GM18909 (cell line): ENCODE measurements at regions not wholly inside any gene's neighbourhood (a gene's known extent, or its start where the extent isn't known, plus 50 kb on each side); places are given as distances from the start of the nearest gene placed in this dataset.
"Not testable (repeated sequence)": the region's sequence is repeated elsewhere in the genome, so short reads cannot be mapped to it uniquely, and the experiment has no call there.

Experiments used
- ATAC-seq: cut with Tn5 transposase; IDR thresholded peaks from one replicate; pipeline ENCODE4 v1.9.1; 2021; ENCODE audit warnings: mild to moderate bottlenecking; ENCODE audit not compliant: unreplicated experiment, poor library complexity

- ATAC-seq = no peak
Observed at GRCh38 chr6:66508433-66508832, 801.4 kb upstream of the EYS start.

GRCh38 chr6:66499851-66500250 lies 792.8 kb upstream of the EYS start:
- ATAC-seq = no peak

GRCh38 chr6:66496659-66497058 lies 789.6 kb upstream of the EYS start:
- no peak for ATAC-seq

- ATAC-seq = not testable (repeated sequence)
Observed at GRCh38 chr6:66494643-66495042, 787.6 kb upstream of the EYS start.

- no peak for ATAC-seq
Observed at GRCh38 chr6:66489269-66489987, 782.4 kb upstream of the EYS start.

GRCh38 chr6:66481216-66481615 lies 774.2 kb upstream of the EYS start:
- ATAC-seq = no peak

- no peak for ATAC-seq
Observed at GRCh38 chr6:66478705-66479104, 771.7 kb upstream of the EYS start.

GRCh38 chr6:66435321-66435720 lies 728.3 kb upstream of the EYS start:
- ATAC-seq = no peak

- ATAC-seq = no peak
Observed at GRCh38 chr6:66429210-66429609, 722.2 kb upstream of the EYS start.

GRCh38 chr6:66423047-66423446 lies 716.0 kb upstream of the EYS start:
- no peak for ATAC-seq

GRCh38 chr6:66421570-66421969 lies 714.5 kb upstream of the EYS start:
- ATAC-seq = no peak

- no peak for ATAC-seq
Observed at GRCh38 chr6:66418906-66419305, 711.9 kb upstream of the EYS start.

- ATAC-seq = no peak
Observed at GRCh38 chr6:66403966-66404365, 696.9 kb upstream of the EYS start.

GRCh38 chr6:66402873-66403272 lies 695.8 kb upstream of the EYS start:
- ATAC-seq = no peak

- ATAC-seq = no peak
Observed at GRCh38 chr6:66396549-66396948, 689.5 kb upstream of the EYS start.

- ATAC-seq = no peak
Observed at GRCh38 chr6:66396145-66396544, 689.1 kb upstream of the EYS start.

- ATAC-seq = no peak
Observed at GRCh38 chr6:66390393-66390792, 683.4 kb upstream of the EYS start.

- ATAC-seq = no peak
Observed at GRCh38 chr6:66376001-66376400, 669.0 kb upstream of the EYS start.

- ATAC-seq = no peak
Observed at GRCh38 chr6:66369407-66369806, 662.4 kb upstream of the EYS start.

- ATAC-seq = no peak
Observed at GRCh38 chr6:66362888-66363287, 655.9 kb upstream of the EYS start.

- no peak for ATAC-seq
Observed at GRCh38 chr6:66361886-66362285, 654.9 kb upstream of the EYS start.

- no peak for ATAC-seq
Observed at GRCh38 chr6:66357781-66358180, 650.8 kb upstream of the EYS start.

- ATAC-seq = no peak
Observed at GRCh38 chr6:66355471-66355870, 648.4 kb upstream of the EYS start.
